ENCODE measurements at regions not wholly inside any gene's neighbourhood (a gene's known extent, or its start where the extent isn't known, plus 50 kb on each side); places are given as distances from the start of the nearest gene placed in this dataset.
A peak's percentile ranks its signal among the peaks of the same experiment; 100 is the strongest.
"Not testable (repeated sequence)": the region's sequence is repeated elsewhere in the genome, so short reads cannot be mapped to it uniquely, and the experiment has no call there.

- H3K27ac Mint-ChIP-seq: no peak overlapping the region
- no peaks in the 10 kb centered on the region for H3K4me1 Mint-ChIP-seq (ENCODE audit: low read depth)
- H3K4me3 Mint-ChIP-seq: no peak overlapping the region
- no peak for DNase-seq
- H3K9me3 Mint-ChIP-seq: no peaks in the 10 kb centered on the region
- no peaks in the 10 kb centered on the region for H3K36me3 Mint-ChIP-seq (ENCODE audit: low read depth)
- H3K27me3 Mint-ChIP-seq: peaks cover 56% of the 10 kb centered on the region
Observed at GRCh38 chrX:51047950-51048349, 137.4 kb downstream of the BMP15 start.

GRCh38 chrX:51053741-51054140 is 143.2 kb downstream of the BMP15 start:
- no peaks in the 10 kb centered on the region for H3K36me3 Mint-ChIP-seq (ENCODE audit: low read depth)
- no peak overlapping the region for H3K27ac Mint-ChIP-seq
- no peak overlapping the region for H3K4me3 Mint-ChIP-seq
- no peaks in the 10 kb centered on the region for H3K4me1 Mint-ChIP-seq (ENCODE audit: low read depth)
- no peaks in the 10 kb centered on the region for H3K9me3 Mint-ChIP-seq
- H3K27me3 Mint-ChIP-seq: peaks cover 20% of the 10 kb centered on the region
- no peak for DNase-seq

GRCh38 chrX:51098046-51098445 is 187.5 kb downstream of the BMP15 start:
- H3K36me3 Mint-ChIP-seq (ENCODE audit: low read depth): no peaks in the 10 kb centered on the region
- DNase-seq: no peak
- H3K4me1 Mint-ChIP-seq (ENCODE audit: low read depth): no peaks in the 10 kb centered on the region
- H3K9me3 Mint-ChIP-seq: no peaks in the 10 kb centered on the region
- H3K27me3 Mint-ChIP-seq: peaks cover 54% of the 10 kb centered on the region
- no peak overlapping the region for H3K27ac Mint-ChIP-seq
- no peak overlapping the region for H3K4me3 Mint-ChIP-seq

GRCh38 chrX:51119058-51119926 is 208.8 kb downstream of the BMP15 start:
- H3K27me3 Mint-ChIP-seq; DNase-seq; H3K27ac Mint-ChIP-seq; H3K36me3 Mint-ChIP-seq (ENCODE audit: low read depth); H3K4me3 Mint-ChIP-seq; H3K4me1 Mint-ChIP-seq (ENCODE audit: low read depth); H3K9me3 Mint-ChIP-seq: not testable (repeated sequence)

GRCh38 chrX:51125743-51126142 is 206.9 kb upstream of the NUDT10 start:
- not testable (repeated sequence) for H3K27ac Mint-ChIP-seq; DNase-seq; H3K4me1 Mint-ChIP-seq (ENCODE audit: low read depth); H3K9me3 Mint-ChIP-seq; H3K4me3 Mint-ChIP-seq; H3K36me3 Mint-ChIP-seq (ENCODE audit: low read depth)
- H3K27me3 Mint-ChIP-seq: peaks cover 42% of the 10 kb centered on the region

- Mint-ChIP-seq H3K36me3 (ENCODE audit: low read depth) (no peaks in the 10 kb centered on the region), H3K9me3 (no peaks in the 10 kb centered on the region), H3K4me1 (ENCODE audit: low read depth) (no peaks in the 10 kb centered on the region), H3K27me3 (peaks cover 71% of the 10 kb centered on the region), H3K27ac (no peak overlapping the region), H3K4me3 (no peak overlapping the region)
- no peak for DNase-seq
Observed at GRCh38 chrX:51144828-51145442, 187.7 kb upstream of the NUDT10 start.

- Mint-ChIP-seq H3K4me3 (no peak overlapping the region), H3K4me1 (ENCODE audit: low read depth) (no peaks in the 10 kb centered on the region), H3K9me3 (no peaks in the 10 kb centered on the region), H3K27me3 (peaks cover 70% of the 10 kb centered on the region), H3K27ac (no peak overlapping the region), H3K36me3 (ENCODE audit: low read depth) (no peaks in the 10 kb centered on the region)
- DNase-seq: no peak
Observed at GRCh38 chrX:51148848-51149247, 183.8 kb upstream of the NUDT10 start.

- DNase-seq: no peak
- Mint-ChIP-seq H3K9me3 (no peaks in the 10 kb centered on the region), H3K4me3 (no peak overlapping the region)
Observed at GRCh38 chrX:51151734-51152133, 180.9 kb upstream of the NUDT10 start.

GRCh38 chrX:51155157-51155556 is 177.5 kb upstream of the NUDT10 start:
- H3K9me3 Mint-ChIP-seq: no peaks in the 10 kb centered on the region
- no peak for DNase-seq
- H3K36me3 Mint-ChIP-seq (ENCODE audit: low read depth): no peaks in the 10 kb centered on the region
- no peak overlapping the region for H3K4me3 Mint-ChIP-seq
- H3K27me3 Mint-ChIP-seq: peaks cover 66% of the 10 kb centered on the region
- H3K4me1 Mint-ChIP-seq (ENCODE audit: low read depth): peaks cover 4% of the 10 kb centered on the region
- no peak overlapping the region for H3K27ac Mint-ChIP-seq

More at GRCh38 chrX:51151734-51152133, 180.9 kb upstream of the NUDT10 start:
- H3K36me3 Mint-ChIP-seq (ENCODE audit: low read depth): no peaks in the 10 kb centered on the region
- peaks cover 75% of the 10 kb centered on the region for H3K27me3 Mint-ChIP-seq
- no peak overlapping the region for H3K27ac Mint-ChIP-seq
- peaks cover 4% of the 10 kb centered on the region for H3K4me1 Mint-ChIP-seq (ENCODE audit: low read depth)

GRCh38 chrX:51155566-51155965 is 177.1 kb upstream of the NUDT10 start:
- Mint-ChIP-seq H3K27ac (peak overlapping the region; percentile 13), H3K9me3 (no peaks in the 10 kb centered on the region), H3K36me3 (ENCODE audit: low read depth) (no peaks in the 10 kb centered on the region), H3K4me1 (ENCODE audit: low read depth) (peaks cover 4% of the 10 kb centered on the region), H3K4me3 (no peak overlapping the region), H3K27me3 (peaks cover 64% of the 10 kb centered on the region)
- no peak for DNase-seq

GRCh38 chrX:51158231-51158630 is 174.4 kb upstream of the NUDT10 start:
- no peak for DNase-seq
- H3K36me3 Mint-ChIP-seq (ENCODE audit: low read depth): no peaks in the 10 kb centered on the region
- H3K27ac Mint-ChIP-seq: no peak overlapping the region
- no peaks in the 10 kb centered on the region for H3K9me3 Mint-ChIP-seq
- H3K4me1 Mint-ChIP-seq (ENCODE audit: low read depth): peaks cover 4% of the 10 kb centered on the region
- H3K27me3 Mint-ChIP-seq: peaks cover 49% of the 10 kb centered on the region
- no peak overlapping the region for H3K4me3 Mint-ChIP-seq

GRCh38 chrX:51159378-51159777 is 173.2 kb upstream of the NUDT10 start:
- not testable (repeated sequence) for H3K4me3 Mint-ChIP-seq; H3K27ac Mint-ChIP-seq; H3K9me3 Mint-ChIP-seq; H3K4me1 Mint-ChIP-seq (ENCODE audit: low read depth); H3K36me3 Mint-ChIP-seq (ENCODE audit: low read depth); DNase-seq
- H3K27me3 Mint-ChIP-seq: peaks cover 44% of the 10 kb centered on the region

GRCh38 chrX:51163730-51164129 is 168.9 kb upstream of the NUDT10 start:
- no peaks in the 10 kb centered on the region for H3K4me1 Mint-ChIP-seq (ENCODE audit: low read depth)
- H3K9me3 Mint-ChIP-seq: no peaks in the 10 kb centered on the region
- no peak for DNase-seq
- H3K4me3 Mint-ChIP-seq: no peak overlapping the region
- H3K36me3 Mint-ChIP-seq (ENCODE audit: low read depth): no peaks in the 10 kb centered on the region
- H3K27me3 Mint-ChIP-seq: peaks cover 28% of the 10 kb centered on the region
- H3K27ac Mint-ChIP-seq: no peak overlapping the region

GRCh38 chrX:51178356-51178900 is 154.2 kb upstream of the NUDT10 start:
- not testable (repeated sequence) for H3K9me3 Mint-ChIP-seq; H3K36me3 Mint-ChIP-seq (ENCODE audit: low read depth); H3K4me1 Mint-ChIP-seq (ENCODE audit: low read depth); DNase-seq; H3K27ac Mint-ChIP-seq; H3K4me3 Mint-ChIP-seq
- peaks cover 59% of the 10 kb centered on the region for H3K27me3 Mint-ChIP-seq

- peaks cover 53% of the 10 kb centered on the region for H3K27me3 Mint-ChIP-seq
- H3K9me3 Mint-ChIP-seq; H3K4me3 Mint-ChIP-seq; H3K27ac Mint-ChIP-seq; DNase-seq; H3K36me3 Mint-ChIP-seq (ENCODE audit: low read depth); H3K4me1 Mint-ChIP-seq (ENCODE audit: low read depth): not testable (repeated sequence)
Observed at GRCh38 chrX:51179805-51180204, 152.8 kb upstream of the NUDT10 start.
